ENCODE measurements at regions not wholly inside any gene's neighbourhood (a gene's known extent, or its start where the extent isn't known, plus 50 kb on each side); places are given as distances from the start of the nearest gene placed in this dataset.
"Not testable (repeated sequence)": the region's sequence is repeated elsewhere in the genome, so short reads cannot be mapped to it uniquely, and the experiment has no call there.

- Histone ChIP-seq H3K9ac (ENCODE audit: low read depth, low read length) (no peak overlapping the region), H3K9me3 (ENCODE audit: control insufficient read depth, insufficient read depth, low read length) (no peaks in the 10 kb centered on the region), H3K27ac (ENCODE audit: low read depth, low read length) (no peak overlapping the region), H3K4me1 (ENCODE audit: control insufficient read depth, insufficient read depth, low read length) (no peaks in the 10 kb centered on the region), H3K4me3 (ENCODE audit: low read depth, low read length) (no peak overlapping the region), H3K36me3 (ENCODE audit: control insufficient read depth, insufficient read depth, low read length) (no peaks in the 10 kb centered on the region), H3K27me3 (ENCODE audit: control insufficient read depth, insufficient read depth, low read length) (no peaks in the 10 kb centered on the region)
These were observed 766.1 kb upstream of the ANO3 start for GRCh38 chr11:25565846-25566245.

- Histone ChIP-seq H3K9ac (ENCODE audit: low read depth, low read length) (no peak overlapping the region), H3K9me3 (ENCODE audit: control insufficient read depth, insufficient read depth, low read length) (no peaks in the 10 kb centered on the region), H3K36me3 (ENCODE audit: control insufficient read depth, insufficient read depth, low read length) (no peaks in the 10 kb centered on the region)
These were observed 765.4 kb upstream of the ANO3 start for GRCh38 chr11:25566298-25567200.

GRCh38 chr11:25576320-25576719 lies 755.6 kb upstream of the ANO3 start:
- H3K27ac ChIP-seq (ENCODE audit: low read depth, low read length) = no peak overlapping the region
- H3K9me3 ChIP-seq (ENCODE audit: control insufficient read depth, insufficient read depth, low read length) = no peaks in the 10 kb centered on the region

More at GRCh38 chr11:25566298-25567200, 765.4 kb upstream of the ANO3 start:
- Histone ChIP-seq H3K27me3 (ENCODE audit: control insufficient read depth, insufficient read depth, low read length) (no peaks in the 10 kb centered on the region), H3K4me3 (ENCODE audit: low read depth, low read length) (no peak overlapping the region), H3K27ac (ENCODE audit: low read depth, low read length) (no peak overlapping the region), H3K4me1 (ENCODE audit: control insufficient read depth, insufficient read depth, low read length) (no peaks in the 10 kb centered on the region)

GRCh38 chr11:25579554-25579953 lies 752.4 kb upstream of the ANO3 start:
- peak overlapping the region; percentile 20; the same call in 1 of the 2 replicates for H3K4me3 ChIP-seq (ENCODE audit: low read depth, low read length)
- not testable (repeated sequence) for H3K9ac ChIP-seq (ENCODE audit: low read depth, low read length)
- H3K27ac ChIP-seq (ENCODE audit: low read depth, low read length) = peak overlapping the region; percentile 60

More at GRCh38 chr11:25576320-25576719, 755.6 kb upstream of the ANO3 start:
- Histone ChIP-seq H3K4me3 (ENCODE audit: low read depth, low read length) (no peak overlapping the region), H3K27me3 (ENCODE audit: control insufficient read depth, insufficient read depth, low read length) (no peaks in the 10 kb centered on the region), H3K36me3 (ENCODE audit: control insufficient read depth, insufficient read depth, low read length) (no peaks in the 10 kb centered on the region), H3K4me1 (ENCODE audit: control insufficient read depth, insufficient read depth, low read length) (peaks cover 46% of the 10 kb centered on the region), H3K9ac (ENCODE audit: low read depth, low read length) (no peak overlapping the region)

GRCh38 chr11:25583596-25583995 lies 748.3 kb upstream of the ANO3 start:
- Histone ChIP-seq H3K4me1 (ENCODE audit: control insufficient read depth, insufficient read depth, low read length) (peaks cover 28% of the 10 kb centered on the region), H3K27ac (ENCODE audit: low read depth, low read length) (no peak overlapping the region), H3K9me3 (ENCODE audit: control insufficient read depth, insufficient read depth, low read length) (no peaks in the 10 kb centered on the region), H3K4me3 (ENCODE audit: low read depth, low read length) (no peak overlapping the region), H3K9ac (ENCODE audit: low read depth, low read length) (no peak overlapping the region), H3K27me3 (ENCODE audit: control insufficient read depth, insufficient read depth, low read length) (no peaks in the 10 kb centered on the region), H3K36me3 (ENCODE audit: control insufficient read depth, insufficient read depth, low read length) (no peaks in the 10 kb centered on the region)

More at GRCh38 chr11:25579554-25579953, 752.4 kb upstream of the ANO3 start:
- H3K27me3 ChIP-seq (ENCODE audit: control insufficient read depth, insufficient read depth, low read length); H3K36me3 ChIP-seq (ENCODE audit: control insufficient read depth, insufficient read depth, low read length); H3K9me3 ChIP-seq (ENCODE audit: control insufficient read depth, insufficient read depth, low read length): not testable (repeated sequence)
- H3K4me1 ChIP-seq (ENCODE audit: control insufficient read depth, insufficient read depth, low read length) = peaks cover 47% of the 10 kb centered on the region

- no peaks in the 10 kb centered on the region for H3K9me3 ChIP-seq (ENCODE audit: control insufficient read depth, insufficient read depth, low read length)
- H3K4me3 ChIP-seq (ENCODE audit: low read depth, low read length) = no peak overlapping the region
- H3K27me3 ChIP-seq (ENCODE audit: control insufficient read depth, insufficient read depth, low read length) = no peaks in the 10 kb centered on the region
- no peaks in the 10 kb centered on the region for H3K36me3 ChIP-seq (ENCODE audit: control insufficient read depth, insufficient read depth, low read length)
- H3K4me1 ChIP-seq (ENCODE audit: control insufficient read depth, insufficient read depth, low read length) = peaks cover 3% of the 10 kb centered on the region; the same call in 1 of the 2 replicates
- no peak overlapping the region for H3K27ac ChIP-seq (ENCODE audit: low read depth, low read length)
- no peak overlapping the region for H3K9ac ChIP-seq (ENCODE audit: low read depth, low read length)
These were observed 744.4 kb upstream of the ANO3 start for GRCh38 chr11:25587496-25587895.

- Histone ChIP-seq H3K27ac (ENCODE audit: low read depth, low read length) (no peak overlapping the region), H3K27me3 (ENCODE audit: control insufficient read depth, insufficient read depth, low read length) (no peaks in the 10 kb centered on the region), H3K9me3 (ENCODE audit: control insufficient read depth, insufficient read depth, low read length) (no peaks in the 10 kb centered on the region), H3K9ac (ENCODE audit: low read depth, low read length) (no peak overlapping the region), H3K4me1 (ENCODE audit: control insufficient read depth, insufficient read depth, low read length) (peaks cover 3% of the 10 kb centered on the region; the same call in 1 of the 2 replicates), H3K4me3 (ENCODE audit: low read depth, low read length) (no peak overlapping the region), H3K36me3 (ENCODE audit: control insufficient read depth, insufficient read depth, low read length) (no peaks in the 10 kb centered on the region)
These were observed 738.7 kb upstream of the ANO3 start for GRCh38 chr11:25593221-25593620.

- no peak overlapping the region for H3K9ac ChIP-seq (ENCODE audit: low read depth, low read length)
These were observed 735.2 kb upstream of the ANO3 start for GRCh38 chr11:25596701-25597100.

GRCh38 chr11:25597696-25598095 lies 734.2 kb upstream of the ANO3 start:
- no peak overlapping the region for H3K27ac ChIP-seq (ENCODE audit: low read depth, low read length)
- H3K27me3 ChIP-seq (ENCODE audit: control insufficient read depth, insufficient read depth, low read length) = no peaks in the 10 kb centered on the region
- H3K36me3 ChIP-seq (ENCODE audit: control insufficient read depth, insufficient read depth, low read length) = no peaks in the 10 kb centered on the region
- no peak overlapping the region for H3K4me3 ChIP-seq (ENCODE audit: low read depth, low read length)
- H3K4me1 ChIP-seq (ENCODE audit: control insufficient read depth, insufficient read depth, low read length) = peaks cover 11% of the 10 kb centered on the region; the same call in 1 of the 2 replicates
- H3K9me3 ChIP-seq (ENCODE audit: control insufficient read depth, insufficient read depth, low read length) = no peaks in the 10 kb centered on the region
- no peak overlapping the region for H3K9ac ChIP-seq (ENCODE audit: low read depth, low read length)

More at GRCh38 chr11:25596701-25597100, 735.2 kb upstream of the ANO3 start:
- H3K9me3 ChIP-seq (ENCODE audit: control insufficient read depth, insufficient read depth, low read length) = no peaks in the 10 kb centered on the region
- no peaks in the 10 kb centered on the region for H3K36me3 ChIP-seq (ENCODE audit: control insufficient read depth, insufficient read depth, low read length)
- no peaks in the 10 kb centered on the region for H3K27me3 ChIP-seq (ENCODE audit: control insufficient read depth, insufficient read depth, low read length)
- H3K4me1 ChIP-seq (ENCODE audit: control insufficient read depth, insufficient read depth, low read length) = peaks cover 1% of the 10 kb centered on the region; the same call in 1 of the 2 replicates
- H3K4me3 ChIP-seq (ENCODE audit: low read depth, low read length) = no peak overlapping the region
- H3K27ac ChIP-seq (ENCODE audit: low read depth, low read length) = no peak overlapping the region

- Histone ChIP-seq H3K9ac (ENCODE audit: low read depth, low read length) (no peak overlapping the region), H3K36me3 (ENCODE audit: control insufficient read depth, insufficient read depth, low read length) (no peaks in the 10 kb centered on the region)
These were observed 729.8 kb upstream of the ANO3 start for GRCh38 chr11:25602149-25602548.

GRCh38 chr11:25602959-25603358 lies 729.0 kb upstream of the ANO3 start:
- no peak overlapping the region for H3K9ac ChIP-seq (ENCODE audit: low read depth, low read length)
- no peak overlapping the region for H3K4me3 ChIP-seq (ENCODE audit: low read depth, low read length)
- peaks cover 6% of the 10 kb centered on the region; the same call in 1 of the 2 replicates for H3K9me3 ChIP-seq (ENCODE audit: control insufficient read depth, insufficient read depth, low read length)
- no peaks in the 10 kb centered on the region for H3K27me3 ChIP-seq (ENCODE audit: control insufficient read depth, insufficient read depth, low read length)
- no peak overlapping the region for H3K27ac ChIP-seq (ENCODE audit: low read depth, low read length)
- H3K4me1 ChIP-seq (ENCODE audit: control insufficient read depth, insufficient read depth, low read length) = peaks cover 12% of the 10 kb centered on the region; the same call in 1 of the 2 replicates
- no peaks in the 10 kb centered on the region for H3K36me3 ChIP-seq (ENCODE audit: control insufficient read depth, insufficient read depth, low read length)

More at GRCh38 chr11:25602149-25602548, 729.8 kb upstream of the ANO3 start:
- H3K9me3 ChIP-seq (ENCODE audit: control insufficient read depth, insufficient read depth, low read length) = peaks cover 6% of the 10 kb centered on the region; the same call in 1 of the 2 replicates
- H3K27ac ChIP-seq (ENCODE audit: low read depth, low read length) = no peak overlapping the region
- H3K4me3 ChIP-seq (ENCODE audit: low read depth, low read length) = no peak overlapping the region
- H3K4me1 ChIP-seq (ENCODE audit: control insufficient read depth, insufficient read depth, low read length) = peaks cover 12% of the 10 kb centered on the region; the same call in 1 of the 2 replicates
- no peaks in the 10 kb centered on the region for H3K27me3 ChIP-seq (ENCODE audit: control insufficient read depth, insufficient read depth, low read length)
